Left renal cortex interstitium (tissue), 4 donors: ENCODE measurements at regions not wholly inside any gene's neighbourhood (a gene's known extent, or its start where the extent isn't known, plus 50 kb on each side); places are given as distances from the start of the nearest gene placed in this dataset.

Source experiments
- DNase-seq, 4 donors: peaks; one replicate each; pipeline ENCODE4 v3.0.0-alpha.2; 2013; ENCODE audit warnings: low read depth in 4 of 4, low spot score in 2 of 4, missing footprints in 1 of 4

DNA sequence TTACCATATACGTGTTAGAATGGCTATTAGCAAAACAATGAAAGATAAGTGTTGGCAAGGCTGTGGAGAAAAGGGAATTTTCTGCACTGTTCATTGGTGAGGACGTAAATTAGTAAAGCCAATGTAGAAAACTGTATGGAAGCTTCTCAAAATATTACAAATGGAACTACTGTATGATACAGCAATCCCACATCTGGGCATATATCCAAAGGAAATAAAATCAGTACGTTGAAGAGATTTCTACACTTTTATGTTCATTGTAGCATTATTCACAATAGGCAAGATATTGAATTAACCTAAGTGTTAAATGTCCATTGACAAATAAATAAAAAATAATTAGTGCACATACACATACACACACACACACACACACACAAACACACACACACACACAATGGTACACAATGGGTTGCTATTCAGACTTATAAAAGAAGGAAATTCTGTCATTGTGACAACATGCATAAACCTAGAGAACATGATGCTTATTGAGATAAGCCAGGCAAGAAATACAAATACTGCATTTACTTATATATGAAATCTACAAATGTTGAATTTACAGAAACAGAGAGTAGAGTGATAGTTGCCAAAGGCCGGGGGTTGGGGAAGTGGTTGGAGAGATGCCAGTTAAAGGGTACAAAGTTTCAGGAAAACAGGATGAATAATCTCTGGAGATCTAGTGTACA is 565.8 kb upstream of the LRRC4C start:
- DNase-seq, result no peak

DNA sequence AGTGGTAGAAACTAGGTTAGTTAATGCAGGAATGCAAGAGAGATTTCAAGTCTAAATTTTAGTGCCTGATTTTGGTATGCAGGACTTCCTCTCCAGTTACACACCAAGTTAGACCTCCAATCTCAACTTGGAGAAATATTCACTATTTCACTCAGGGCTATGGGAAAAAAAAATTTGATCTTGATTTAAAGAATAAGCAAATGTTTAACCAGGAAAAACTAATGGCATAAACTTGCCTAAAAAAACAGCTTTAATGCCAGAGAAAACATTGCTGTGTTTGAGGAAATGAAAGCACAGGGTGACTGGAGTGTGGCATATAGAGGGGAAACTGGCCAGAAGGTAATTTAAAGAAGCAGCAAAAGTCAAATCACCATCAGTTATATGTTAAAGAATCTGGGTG is 575.4 kb upstream of the LRRC4C start:
- no peak for DNase-seq

DNA sequence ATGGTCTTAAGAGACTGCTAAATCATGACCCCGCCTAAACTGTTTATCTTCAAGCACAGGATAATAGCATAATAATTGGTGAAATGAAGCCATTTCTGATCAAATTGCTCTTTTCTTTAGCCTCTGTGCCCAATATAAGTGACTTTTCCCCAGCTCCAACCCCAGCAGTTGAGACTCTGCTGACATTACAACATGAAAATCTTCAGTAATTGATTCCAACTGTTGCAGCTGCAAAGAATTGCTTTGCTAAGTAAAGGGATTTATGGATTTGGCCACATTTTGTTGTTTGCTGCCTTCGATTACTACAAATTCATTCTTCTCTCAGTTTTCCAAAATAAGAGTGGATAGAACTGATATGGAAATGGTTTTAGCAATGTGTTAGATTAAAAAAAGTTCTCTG is 576.7 kb upstream of the LRRC4C start:
- no peak for DNase-seq

- no peak for DNase-seq
Observed at GRCh38 chr11:42043312-42043711, 583.9 kb upstream of the LRRC4C start.

GRCh38 chr11:42047637-42048555 is 588.4 kb upstream of the LRRC4C start:
- DNase-seq, result no peak

- DNase-seq, result no peak
Observed at GRCh38 chr11:42049186-42049585, 589.7 kb upstream of the LRRC4C start.

GRCh38 chr11:42049650-42050049 is 590.2 kb upstream of the LRRC4C start:
- no peak for DNase-seq

- DNase-seq, result no peak
Observed at GRCh38 chr11:42054351-42054900, 595.0 kb upstream of the LRRC4C start.

GRCh38 chr11:42055606-42056005 is 596.2 kb upstream of the LRRC4C start:
- DNase-seq, result no peak

DNA sequence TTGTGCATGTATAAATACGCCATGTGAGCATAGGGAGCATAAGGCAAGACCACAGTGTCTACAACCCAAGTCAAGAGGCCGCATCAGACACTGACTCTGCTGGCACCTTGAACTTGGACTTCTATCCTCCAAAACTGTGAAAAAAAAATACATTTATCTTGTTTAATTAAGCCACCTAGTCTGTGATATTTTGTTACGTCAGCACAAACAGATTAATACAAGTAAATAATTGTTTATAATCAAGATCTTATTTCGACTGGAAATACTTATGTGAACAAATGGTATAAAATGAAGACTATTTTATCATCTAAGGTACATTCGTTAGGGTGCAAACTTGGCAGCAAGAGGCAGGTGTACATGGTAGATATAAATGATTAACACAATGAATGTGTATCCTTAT is 599.3 kb upstream of the LRRC4C start:
- DNase-seq, result no peak

DNA sequence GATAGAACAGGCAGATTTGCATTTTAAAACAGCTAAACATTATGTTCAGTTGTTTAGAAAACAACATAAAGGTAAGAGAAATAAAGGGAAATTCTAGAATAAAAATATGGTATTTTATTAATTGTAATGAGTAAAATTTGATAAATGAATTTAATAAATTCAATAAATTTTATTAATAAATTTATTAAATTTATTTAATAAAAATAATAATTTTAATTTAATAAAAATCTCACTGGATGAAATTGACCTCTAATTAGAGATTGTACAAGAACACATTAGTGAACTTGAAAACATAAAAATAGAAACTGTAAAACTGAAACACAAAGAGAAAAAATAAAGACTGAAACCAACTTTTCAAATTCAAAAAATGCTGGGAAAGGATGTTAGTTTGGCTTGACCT is 605.7 kb upstream of the LRRC4C start:
- DNase-seq, result no peak

- no peak for DNase-seq
Observed at GRCh38 chr11:42066113-42066512, 606.7 kb upstream of the LRRC4C start.

GRCh38 chr11:42074306-42074705 is 614.9 kb upstream of the LRRC4C start:
- no peak for DNase-seq

DNA sequence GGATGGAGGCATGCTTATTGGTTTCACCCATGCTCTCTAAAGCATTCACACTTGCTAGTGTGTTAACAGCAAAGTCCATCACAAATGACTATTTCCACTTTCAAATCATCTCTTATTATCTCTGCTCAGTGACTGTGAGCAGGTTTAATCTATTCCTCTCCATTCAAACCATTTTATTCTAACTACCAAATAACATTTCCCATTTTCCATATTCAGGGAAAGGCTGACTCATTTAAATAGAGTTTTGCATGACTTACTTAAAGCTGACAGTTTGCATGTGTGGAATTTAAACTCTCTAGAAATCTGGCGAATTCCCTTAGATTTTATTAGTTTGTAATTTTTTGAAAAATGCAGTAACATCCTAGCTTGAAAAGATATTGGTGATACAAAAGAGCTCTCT is 615.7 kb upstream of the LRRC4C start:
- DNase-seq, result no peak

GRCh38 chr11:42077794-42078193 is 618.3 kb upstream of the LRRC4C start:
- DNase-seq, result no peak

DNA sequence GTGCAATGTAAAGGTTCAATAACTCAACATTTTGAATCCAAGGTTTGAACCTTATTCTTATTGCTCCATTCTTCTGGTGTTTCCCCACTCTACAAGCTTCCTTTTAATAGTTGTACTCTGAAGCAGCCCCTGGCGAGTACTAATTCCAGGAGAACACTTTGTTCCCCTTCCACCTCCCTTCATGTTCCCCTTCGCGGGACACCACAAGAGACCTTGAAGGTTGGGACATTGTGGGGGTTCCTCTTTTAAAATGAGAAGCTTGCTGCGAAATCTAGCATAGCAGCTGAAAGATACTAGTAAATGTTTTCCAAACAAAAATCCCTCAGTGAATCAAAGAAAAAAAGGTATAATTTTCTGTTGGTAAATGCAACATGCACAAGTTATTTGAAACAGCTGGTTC is 626.3 kb upstream of the LRRC4C start:
- DNase-seq, result no peak

DNA sequence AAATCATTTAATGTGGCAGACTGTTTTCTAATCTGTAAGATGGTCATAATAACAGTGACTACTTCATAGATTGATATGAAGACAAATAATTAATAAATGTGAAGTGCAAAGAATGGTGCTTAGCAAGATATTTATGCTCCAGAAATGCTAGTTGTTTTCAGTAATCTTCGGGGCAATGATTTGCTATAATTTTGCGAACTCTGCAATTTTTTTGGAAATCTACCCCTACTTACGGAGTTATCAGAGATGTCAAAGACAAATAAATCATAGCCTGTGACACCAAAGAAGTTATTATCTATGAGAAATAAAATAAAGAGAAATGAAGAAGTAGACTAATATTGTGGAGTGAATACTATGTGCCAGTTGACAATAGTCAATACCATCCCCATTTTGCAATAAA is 634.1 kb upstream of the LRRC4C start:
- no peak for DNase-seq

DNA sequence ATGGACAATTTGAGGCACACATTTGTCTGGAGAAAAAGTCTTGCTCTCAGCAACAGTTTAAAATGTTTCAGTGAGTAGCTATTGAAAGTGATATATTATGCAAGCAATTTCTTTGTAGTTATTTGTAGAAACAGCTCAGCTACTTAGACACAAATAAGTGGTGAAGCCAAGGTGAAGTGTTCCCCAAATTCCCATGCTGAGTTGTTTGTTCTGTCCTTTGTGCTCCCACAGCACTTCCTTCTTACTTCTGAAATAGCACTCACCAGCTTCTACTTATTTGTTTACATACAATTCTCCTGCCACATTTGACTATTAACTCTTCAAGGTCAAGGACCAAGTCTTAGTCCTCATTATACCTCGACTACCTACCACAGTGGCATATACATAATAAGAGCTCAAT is 638.6 kb upstream of the LRRC4C start:
- DNase-seq, result no peak

- no peak for DNase-seq
Observed at GRCh38 chr11:42112866-42113265, 653.4 kb upstream of the LRRC4C start.

GRCh38 chr11:42114927-42115326 is 655.5 kb upstream of the LRRC4C start:
- no peak for DNase-seq

- no peak for DNase-seq
Observed at GRCh38 chr11:42138454-42138853, 679.0 kb upstream of the LRRC4C start.

GRCh38 chr11:42145311-42145710 is 685.9 kb upstream of the LRRC4C start:
- no peak for DNase-seq
